Keratinocyte (primary cell): ENCODE measurements at regions not wholly inside any gene's neighbourhood (a gene's known extent, or its start where the extent isn't known, plus 50 kb on each side); places are given as distances from the start of the nearest gene placed in this dataset.

Experiments
- CTCF ChIP-seq, 3 experiments: IDR thresholded peaks in 1 of 3; conservative IDR thresholded peaks in 1 of 3; optimal IDR thresholded peaks in 1 of 3; 2 replicates in 2 of 3; 3 replicates in 1 of 3; pipeline versions ENCODE3 to v1.5.1; 2011; ENCODE audit warnings: low read length in 3 of 3, mild to moderate bottlenecking in 3 of 3, moderate library complexity in 2 of 3, control low read depth in 1 of 3, inconsistent platforms in 1 of 3; ENCODE audit not compliant: insufficient read depth in 2 of 3; ENCODE audit errors: extremely low read depth in 1 of 3
- EZH2 ChIP-seq: IDR thresholded peaks from one replicate; pipeline ENCODE4 v1.6.1; 2012; ENCODE audit warnings: inconsistent platforms, mild to moderate bottlenecking, low read length, moderate library complexity

GRCh38 chr4:32423267-32423666 lies 1703.1 kb downstream of the PCDH7 start:
- TF ChIP-seq EZH2 (no peak), CTCF (optimal IDR thresholded peaks at IDR 0.05 in 1 of 3, IDR thresholded peaks at IDR 0.05 in 1 of 3, conservative IDR thresholded peaks at IDR 0.05 in 1 of 3; ENCODE audit: extremely low read depth in 1 of 3, insufficient read depth in 2 of 3, low read length in 3 of 3) (no peak)
